Stimulated activated CD4-positive, alpha-beta T cell treated with anti-CD3 and anti-CD28 coated beads, Interleukin-1b, Interleukin-23, amount 100 ng/mL, for 4 hours (primary cell): ENCODE measurements at regions not wholly inside any gene's neighbourhood (a gene's known extent, or its start where the extent isn't known, plus 50 kb on each side); places are given as distances from the start of the nearest gene placed in this dataset.
"Not testable (repeated sequence)": the region's sequence is repeated elsewhere in the genome, so short reads cannot be mapped to it uniquely, and the experiment has no call there.

ENCODE experiments used
- DNase-seq, 2 donors: peaks; one replicate each; pipeline ENCODE4 v3.0.0-alpha.2; 2020; ENCODE audit warnings: low read depth in 2 of 2

DNA sequence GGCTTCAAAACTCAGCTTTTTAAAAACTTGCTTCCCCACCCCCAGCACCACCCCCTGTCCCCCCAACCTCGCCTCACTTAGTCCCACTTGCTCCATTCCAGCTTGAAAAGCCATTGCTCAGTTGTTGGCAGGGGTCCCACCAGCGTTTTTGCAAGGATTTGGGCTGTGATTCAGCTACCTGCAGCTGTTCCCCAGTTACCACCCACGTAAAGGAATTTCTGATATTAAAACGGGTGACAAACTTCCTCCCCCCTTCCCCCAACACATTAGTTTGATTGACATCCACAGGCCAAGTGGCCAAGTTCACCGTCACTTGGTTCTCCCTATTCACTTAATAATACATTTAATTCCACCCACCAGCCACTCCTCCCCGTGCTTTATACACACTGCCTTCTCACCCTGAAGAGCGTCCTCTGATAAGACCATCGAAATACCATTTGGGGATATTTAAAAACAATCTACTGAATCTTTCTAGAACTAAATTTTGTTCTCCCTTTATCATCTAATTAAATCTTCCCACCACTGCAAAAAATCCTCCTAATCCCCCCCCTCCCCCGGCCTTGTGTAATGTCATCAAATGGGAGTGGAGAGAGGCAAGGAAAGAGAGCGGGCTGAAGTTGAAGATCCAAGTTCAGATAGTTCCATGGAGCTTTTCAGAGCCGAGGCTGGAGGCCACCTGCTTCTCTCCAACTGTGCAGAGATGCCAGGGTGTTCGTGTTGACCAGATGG, 55.1 kb downstream of the SOX9 start:
- DNase-seq, result no peak

DNA sequence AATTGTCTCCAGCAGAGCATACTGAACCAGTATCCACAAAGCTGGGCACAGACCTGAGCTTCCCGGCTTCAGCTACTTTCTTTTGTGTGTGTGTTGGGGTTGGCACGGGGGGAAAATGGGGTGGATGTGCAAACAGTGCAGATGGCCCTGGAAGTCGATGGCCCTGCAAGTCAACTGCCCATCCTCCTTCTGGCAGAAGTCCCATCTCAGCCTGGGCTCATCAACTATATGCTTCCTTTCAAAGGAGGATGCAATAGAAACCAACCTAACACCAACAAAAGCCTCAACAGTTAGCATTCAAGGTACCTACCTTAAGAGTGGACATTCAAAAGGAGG, 55.7 kb downstream of the SOX9 start:
- no peak for DNase-seq

DNA sequence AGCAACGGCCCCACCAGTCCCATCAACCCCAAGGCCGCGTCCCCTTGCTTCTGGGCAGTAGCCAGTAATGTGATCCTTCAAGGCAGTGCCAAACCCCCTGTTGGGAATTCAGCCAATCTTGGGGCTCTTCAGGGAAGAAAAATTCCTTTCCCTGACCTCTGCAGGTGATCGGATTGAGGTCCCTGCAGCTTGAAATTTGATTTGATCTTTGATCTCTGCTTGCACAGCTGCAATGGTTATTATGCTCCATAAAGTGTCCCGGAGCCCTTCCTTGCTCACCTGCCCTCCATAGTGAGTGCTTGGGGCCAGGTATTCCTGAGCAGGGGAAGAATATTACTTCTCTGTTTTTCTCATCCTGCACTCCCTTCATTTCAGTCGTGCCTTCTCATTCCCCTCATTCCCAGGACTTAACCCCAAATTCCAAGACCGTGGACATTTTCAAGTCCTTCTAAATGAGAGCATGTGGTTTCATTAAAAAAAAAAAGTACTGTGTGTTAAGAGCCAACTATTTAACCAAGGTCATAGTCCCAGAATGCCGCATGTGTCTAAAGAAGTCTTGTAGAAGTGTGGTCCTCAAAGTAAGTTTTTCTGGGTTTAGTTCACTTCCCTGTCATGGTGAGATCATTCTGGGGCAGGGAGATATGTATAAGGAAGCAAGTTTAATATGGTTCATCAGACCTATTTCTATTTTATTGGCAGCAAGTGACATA, 56.3 kb downstream of the SOX9 start:
- no peak for DNase-seq

DNA sequence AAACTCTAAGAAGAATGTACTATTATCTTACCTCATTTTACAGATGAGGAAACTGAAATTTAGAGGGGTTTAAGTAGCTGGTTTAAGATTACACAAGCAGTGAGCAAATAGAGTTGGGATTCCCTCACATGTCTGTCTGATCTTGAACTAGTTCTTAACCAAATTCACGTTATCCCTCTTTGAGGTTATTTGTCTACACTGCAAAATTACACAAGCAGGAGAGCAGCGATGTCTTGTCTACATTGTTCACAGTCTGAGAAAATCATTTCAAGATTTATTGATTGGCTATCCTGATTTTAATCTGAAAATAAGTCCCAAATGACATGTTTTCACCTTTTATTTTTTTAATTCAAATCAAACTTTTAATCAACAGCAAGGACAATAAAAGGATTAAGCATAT, 56.9 kb downstream of the SOX9 start:
- no peak for DNase-seq

DNA sequence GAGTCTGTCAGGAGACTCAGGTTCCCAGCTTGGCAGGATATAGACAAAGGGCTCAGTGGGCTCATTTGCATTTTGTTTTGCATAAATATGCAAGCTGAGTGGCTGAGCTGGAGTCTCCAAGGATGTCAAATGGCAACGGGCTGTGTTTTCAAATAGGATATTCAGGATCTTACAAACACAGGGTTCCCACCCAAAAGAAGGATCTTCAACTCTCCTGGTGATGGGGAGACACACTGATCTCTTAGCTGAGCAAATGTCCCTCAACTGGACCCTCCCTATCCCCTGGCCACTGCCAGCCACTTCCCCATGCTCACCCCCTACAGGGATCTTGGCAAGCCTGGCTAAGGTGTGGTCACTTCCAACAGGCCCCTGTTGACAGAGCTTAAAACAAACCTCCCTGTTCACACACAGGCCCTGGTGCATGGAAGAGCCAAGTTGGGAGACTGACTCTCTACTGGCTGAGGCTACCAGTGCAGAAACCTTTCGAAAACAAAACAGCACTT, 61.6 kb downstream of the SOX9 start:
- no peak for DNase-seq

DNA sequence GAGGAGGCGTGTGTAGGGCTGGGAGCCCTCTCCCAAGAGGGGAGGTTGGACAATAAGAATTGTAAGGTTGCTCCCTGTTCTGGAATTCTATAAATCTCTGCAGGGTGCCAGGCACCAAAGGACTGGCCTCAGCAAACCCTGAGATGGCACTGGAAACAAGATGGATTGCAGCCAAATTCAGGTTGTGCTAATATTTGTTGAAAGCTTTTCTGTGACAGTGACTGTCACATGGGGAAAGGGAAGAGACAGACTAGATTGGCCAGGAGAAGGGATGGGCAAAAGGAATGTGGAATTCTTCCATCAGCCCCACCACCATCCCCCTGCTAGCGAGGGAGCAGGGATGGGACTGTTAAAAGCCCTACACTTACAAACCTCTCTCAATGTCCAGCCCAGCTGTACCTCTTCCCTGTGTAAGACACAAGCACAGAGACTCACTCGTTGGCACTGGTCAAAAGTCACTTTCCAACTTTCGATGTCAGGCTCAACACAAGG, 62.4 kb downstream of the SOX9 start:
- DNase-seq, result no peak

DNA sequence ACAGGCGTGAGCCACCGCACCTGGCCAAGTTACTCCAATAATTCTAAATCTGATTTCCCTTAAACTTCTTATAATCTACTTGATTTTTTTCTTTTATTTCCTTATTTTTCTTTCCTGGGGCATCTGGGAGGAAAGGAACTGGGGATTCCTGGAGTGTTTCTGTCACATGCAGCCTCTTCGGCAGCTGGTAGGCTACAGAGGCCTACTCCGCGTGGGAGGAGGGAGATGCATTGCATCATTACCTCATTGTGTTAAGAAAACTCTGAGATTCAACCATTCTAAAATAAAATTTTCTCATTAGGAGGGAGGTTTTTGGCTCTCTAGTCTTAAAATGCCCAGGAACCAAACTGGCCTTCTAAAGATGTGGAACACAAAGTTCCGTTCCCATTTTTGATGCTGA, 64.0 kb downstream of the SOX9 start:
- DNase-seq, result no peak

DNA sequence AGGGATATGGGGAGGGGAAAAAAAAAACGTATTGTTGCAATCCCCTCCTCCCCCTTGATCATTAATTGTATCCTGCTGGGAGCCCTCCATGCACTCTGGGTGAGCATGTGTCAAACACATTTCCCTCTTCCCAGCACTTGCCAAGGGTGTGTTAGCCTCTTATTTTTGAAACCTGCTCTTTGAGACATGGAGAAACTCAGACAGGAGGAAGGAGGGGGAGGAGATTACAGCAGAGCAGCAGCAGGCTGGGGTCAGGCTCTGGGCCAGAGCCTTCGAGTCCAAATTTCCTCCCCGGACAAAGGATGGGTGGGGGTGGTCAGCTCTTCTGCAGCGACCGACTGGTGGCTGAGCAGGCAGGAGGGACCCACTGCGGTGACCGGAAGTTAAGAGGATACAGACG, 64.7 kb downstream of the SOX9 start:
- no peak for DNase-seq

DNA sequence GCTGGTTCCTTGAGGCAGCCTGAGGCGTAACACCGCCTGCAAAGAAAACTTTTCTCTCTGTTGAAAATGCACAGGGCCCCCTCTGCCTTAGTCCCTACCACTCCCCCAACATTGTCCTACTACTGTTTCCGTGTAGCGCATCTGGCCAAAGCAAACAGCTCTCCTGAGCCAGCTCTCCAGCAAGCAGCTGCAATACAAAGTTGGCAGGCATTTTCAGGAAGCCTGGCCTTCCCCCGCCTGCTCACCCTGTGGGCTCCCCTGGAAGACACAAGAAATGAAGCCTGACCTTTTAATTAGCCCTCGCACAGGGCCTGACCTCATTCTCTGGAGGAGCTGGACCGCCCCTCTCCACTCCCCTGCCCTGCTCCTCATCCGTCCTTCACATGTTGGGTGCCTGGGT, 66.7 kb downstream of the SOX9 start:
- no peak for DNase-seq

DNA sequence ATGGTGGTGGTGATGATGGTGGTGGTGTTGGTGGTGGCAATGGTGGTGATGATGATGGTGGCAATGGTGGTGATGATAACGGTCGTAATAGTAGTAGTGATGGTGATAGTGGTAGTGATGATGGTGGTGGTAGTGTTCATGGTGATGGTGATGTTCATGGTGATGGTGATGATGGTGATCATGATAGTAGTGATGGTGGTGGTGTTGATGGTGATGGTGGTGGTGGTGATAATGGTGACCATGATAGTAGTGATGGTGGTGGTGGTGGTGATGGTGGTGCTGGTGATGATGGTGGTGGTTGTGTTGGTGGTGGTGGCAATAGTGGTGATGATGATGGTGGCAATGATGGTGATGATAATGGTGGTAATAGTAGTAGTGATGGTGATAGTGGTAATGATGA, 68.0 kb downstream of the SOX9 start:
- no peak for DNase-seq

DNA sequence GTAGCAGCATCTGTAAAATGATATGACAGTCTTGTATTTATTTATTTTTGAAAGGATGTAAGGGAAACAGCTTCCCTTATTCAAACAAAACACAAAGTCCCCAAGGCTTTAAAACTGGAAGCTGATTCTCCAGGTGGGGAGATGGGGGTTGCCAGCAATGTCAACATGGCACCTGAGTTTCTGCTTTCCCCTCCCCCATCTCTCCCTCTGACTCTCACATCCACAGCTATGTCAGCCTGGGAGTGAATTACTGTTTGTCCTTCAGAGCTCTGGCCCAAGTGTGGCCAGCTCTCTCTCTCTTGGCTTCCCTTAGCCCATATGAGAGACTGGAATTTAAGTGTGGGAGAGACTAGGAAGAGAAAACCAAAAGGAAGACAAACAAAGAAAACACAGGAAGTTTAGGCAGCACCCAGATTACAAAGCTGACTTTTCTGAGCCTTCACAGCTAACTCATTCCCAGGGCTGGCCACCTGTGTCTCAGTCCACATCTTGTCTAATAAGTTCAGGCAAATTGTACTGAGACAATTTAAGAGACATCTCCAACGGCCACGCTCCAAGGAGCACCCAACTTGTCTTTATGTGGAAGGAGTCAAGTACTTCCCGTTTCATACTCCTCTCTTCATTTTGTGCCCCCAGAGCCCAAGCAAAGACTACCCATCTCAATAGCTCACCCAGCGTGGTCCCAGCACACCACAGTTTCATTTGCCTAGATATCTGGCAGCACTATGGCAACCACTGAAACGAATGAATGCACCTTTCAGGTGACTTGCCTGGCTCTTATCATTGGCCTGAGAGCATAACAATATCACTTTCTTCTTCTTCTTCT, 69.2 kb downstream of the SOX9 start:
- no peak for DNase-seq

DNA sequence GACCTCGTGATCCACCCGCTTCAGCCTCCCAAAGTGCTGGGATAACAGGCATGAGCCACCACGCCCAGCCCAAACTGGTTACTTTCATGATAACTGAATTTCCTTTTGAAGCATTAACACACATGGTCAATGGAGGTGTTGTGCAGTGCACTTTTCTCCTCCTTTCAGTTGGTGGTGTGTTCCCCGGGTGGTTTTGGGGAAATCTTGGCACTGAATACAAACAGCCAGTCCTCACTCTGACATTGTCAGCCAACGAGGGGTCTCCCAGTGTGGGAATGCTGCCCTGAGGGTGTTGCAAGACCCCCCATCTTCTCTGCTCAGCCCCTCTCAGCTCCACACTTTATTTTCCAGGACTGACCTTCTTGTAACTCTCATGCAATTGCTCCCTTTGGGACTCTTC, 70.5 kb downstream of the SOX9 start:
- no peak for DNase-seq

DNA sequence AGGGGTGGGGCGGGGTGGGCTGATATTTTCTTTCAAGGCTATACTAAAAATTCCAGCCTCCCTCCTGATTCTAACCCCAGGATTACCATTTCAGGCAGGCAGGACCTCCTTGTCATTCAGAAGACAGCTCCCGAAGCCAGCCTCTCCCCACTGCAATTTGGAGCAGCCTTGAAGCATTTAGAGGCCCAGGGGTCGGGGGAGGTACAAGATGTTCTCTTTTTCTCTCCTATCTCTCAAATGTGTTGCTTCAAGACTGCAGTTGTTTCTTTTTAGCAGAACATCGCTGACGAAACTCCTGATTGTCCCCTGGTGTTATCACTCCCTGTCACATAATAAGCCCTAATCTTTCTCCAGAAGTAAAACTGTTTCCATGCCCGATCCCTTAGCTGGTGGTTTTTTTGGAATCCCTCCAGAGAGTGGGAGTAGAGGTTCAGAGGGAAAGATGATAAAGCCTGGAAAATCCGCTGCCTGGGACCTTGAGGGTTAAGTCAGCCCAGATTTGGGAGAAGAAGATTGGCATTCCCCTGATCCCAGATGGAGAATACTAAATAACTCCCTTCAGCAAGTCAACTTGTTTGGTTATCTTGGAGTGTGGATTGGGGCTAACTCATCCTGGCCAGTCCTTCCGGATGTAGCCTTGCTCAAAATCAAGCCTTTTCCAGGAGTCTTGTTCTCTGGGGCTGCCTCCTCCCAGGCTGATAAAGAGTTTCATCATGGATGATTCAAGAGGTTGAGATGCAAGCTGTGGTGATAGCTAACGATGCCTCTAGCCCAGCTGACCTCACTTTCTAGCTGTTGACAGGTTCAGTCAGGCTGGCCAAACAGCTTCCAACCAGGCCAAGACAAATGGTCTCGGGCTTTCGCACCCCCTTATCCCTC, 71.3 kb downstream of the SOX9 start:
- DNase-seq, result no peak

DNA sequence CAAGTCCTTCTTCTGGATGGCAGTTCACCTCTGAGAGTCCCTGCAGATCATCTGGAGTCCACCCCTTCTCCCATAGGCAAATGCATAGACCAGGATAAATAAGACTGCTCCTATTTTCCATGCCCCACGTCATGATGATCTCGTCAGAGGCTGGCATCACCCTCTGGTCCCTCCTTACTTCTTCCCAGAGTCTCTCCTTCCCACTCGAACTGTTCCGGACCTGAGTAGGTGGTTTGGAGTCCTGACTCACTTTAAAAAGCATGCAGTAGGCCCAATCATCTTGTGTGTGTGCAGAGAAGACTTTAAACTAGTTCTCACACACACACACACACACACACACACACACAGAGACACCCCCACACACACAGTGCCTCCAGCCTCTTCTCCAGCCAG, 72.0 kb downstream of the SOX9 start:
- DNase-seq, result no peak

DNA sequence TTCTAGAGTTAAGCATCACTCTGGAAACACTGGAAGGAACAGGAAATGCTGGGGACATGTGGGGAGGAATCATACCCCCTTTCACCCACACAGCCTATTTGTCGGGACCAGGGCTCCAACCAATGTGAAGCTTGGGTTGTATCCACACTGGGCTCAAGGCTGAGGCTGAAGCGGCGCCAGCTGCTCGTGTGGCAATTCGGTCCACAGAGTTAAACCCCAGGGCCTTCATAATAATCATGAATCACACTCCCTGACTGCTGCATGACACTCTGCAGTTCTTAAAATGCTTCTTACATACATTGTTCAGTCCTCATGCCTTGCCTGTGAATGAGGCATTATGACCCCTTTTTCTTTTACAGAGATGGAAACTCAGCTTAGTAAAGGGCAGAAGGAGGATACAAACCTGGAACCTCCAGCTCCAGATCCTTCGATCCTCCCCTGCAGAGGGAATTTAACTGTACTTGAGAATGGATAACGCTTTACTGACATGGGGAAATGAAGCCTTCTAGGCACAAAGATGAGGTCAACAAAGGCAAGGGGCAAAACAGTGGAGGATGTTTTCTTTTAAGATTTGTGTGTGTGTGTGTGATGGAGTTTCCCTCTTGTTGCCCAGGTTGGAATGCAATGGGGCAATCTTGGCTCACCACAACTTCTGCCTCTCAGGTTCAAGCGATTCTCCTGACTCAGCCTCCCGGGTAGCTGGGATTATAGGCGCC, 72.7 kb downstream of the SOX9 start:
- DNase-seq, result no peak

DNA sequence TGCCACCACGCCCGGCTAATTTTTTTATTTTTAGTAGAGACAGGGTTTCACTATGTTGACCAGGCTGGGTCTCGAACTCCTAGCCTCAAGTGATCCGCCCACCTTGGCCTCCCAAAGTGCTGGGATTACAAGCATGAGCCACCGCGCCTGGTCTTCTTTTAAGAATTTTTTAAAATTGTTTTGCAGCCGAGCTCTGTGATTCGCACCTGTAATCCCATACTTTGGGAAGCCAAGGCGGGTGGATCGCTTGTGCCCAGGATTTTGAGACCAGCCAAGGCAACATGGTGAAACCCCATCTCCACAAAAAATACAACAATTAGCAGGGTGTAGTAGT, 73.3 kb downstream of the SOX9 start:
- not testable (repeated sequence) for DNase-seq

DNA sequence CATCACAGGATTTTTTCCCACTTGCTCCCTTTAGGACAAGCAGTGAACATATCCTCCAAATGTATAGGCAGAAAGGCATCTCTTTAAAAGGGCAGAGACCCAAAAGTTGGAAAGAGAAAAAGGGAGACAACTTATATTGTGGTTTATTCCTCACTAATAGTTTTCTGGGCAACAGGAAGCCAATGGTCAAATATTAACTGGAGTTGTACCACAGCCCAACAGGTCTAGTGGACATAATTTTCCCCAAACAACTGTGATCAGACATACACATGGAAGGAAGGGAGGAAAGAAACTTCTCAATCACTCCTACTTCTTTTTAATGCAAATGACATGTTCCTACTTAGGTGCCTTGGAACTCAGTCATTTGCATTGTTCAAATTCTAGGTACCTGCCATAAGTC, 78.4 kb downstream of the SOX9 start:
- DNase-seq, result no peak

DNA sequence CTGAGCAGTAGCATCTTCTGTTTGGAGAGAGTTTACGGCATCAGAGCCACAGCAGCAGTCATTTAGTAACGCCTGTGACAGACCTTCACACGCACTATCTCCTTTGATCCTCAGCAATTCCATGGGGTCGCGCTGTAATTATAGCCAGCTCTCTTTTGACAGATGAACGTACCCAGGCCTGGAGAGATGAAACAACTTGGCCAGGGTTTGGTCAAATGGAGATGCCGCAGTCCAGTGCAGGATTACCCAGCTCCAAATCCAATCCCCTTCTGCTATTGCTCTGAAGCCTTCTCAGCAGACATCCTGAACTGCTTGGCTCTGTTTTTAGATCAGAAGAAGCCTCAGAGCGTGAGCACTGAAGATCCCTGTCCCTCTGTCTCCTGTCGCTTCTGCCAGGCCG, 83.9 kb downstream of the SOX9 start:
- no peak for DNase-seq

DNA sequence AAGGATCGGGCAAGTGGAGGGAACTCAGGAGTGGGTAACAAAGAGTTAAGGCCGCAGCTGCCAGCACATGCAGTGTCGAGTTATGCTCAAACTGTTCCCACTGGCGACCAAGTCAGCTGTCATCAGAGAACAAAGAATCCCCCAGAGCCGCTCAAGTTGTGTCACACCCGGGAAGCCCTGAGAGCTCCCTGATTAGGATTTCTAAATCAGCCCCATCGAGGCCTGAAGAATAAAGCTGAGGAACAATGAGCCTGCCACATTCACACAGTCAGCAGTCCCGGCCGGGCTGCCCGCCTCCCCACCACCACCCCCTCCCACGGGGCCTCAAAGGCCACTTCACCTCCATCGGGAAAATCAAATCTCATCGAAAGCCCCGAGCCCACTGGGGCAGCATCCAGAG, 84.5 kb downstream of the SOX9 start:
- no peak for DNase-seq

DNA sequence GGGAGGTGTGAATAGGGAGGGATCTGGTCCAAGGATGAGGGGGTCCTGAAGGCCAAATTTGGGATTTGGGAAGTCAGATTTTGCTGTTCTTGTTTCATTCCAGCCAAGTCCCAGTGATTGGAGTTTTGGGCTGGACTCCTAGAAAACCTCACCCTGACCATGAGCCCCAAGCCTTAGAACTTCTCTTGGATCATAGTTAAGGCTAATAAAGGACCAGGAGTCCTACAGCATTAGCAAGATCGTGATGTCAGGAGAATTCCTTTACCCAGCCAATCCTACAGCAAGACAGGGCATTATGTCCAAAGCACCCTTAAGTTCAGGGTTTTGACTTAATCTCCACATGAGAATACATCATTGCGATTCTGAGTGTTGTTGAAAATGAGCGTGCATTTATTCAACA, 85.0 kb downstream of the SOX9 start:
- DNase-seq, result no peak

DNA sequence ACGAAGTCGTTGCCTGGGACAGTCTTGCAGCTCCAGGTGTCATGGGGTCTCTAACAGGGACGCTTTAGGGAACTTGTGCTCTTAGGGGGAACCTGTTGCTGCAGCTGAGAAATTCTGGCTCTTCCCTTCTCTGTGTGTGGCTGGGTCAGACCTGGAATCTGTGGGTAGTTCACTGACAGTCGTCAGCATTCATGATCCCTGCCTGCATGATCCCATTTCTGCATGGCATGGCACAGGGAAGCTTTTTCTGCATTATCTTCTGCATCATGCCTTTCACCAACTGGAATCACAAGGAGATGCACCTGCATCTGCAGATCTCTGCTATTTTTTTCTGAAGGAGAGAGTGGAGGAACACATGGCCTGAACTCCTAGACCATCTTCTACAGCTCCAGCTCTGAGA, 85.6 kb downstream of the SOX9 start:
- DNase-seq, result no peak
